Activated B cell treated with CpG ODN at 0.5 μM for 24 hours (primary cell): ENCODE measurements at regions not wholly inside any gene's neighbourhood (a gene's known extent, or its start where the extent isn't known, plus 50 kb on each side); places are given as distances from the start of the nearest gene placed in this dataset.
"Not testable (repeated sequence)": the region's sequence is repeated elsewhere in the genome, so short reads cannot be mapped to it uniquely, and the experiment has no call there.

ENCODE experiments used
- ATAC-seq: fragments of 200-7000 bp; cut with Tn5 transposase; one replicate; pipeline ENCODE4 v1.10.0; 2021; ENCODE audit warnings: low read depth, mild to moderate bottlenecking, moderate library complexity
- CTCF ChIA-PET: fragments of 350-600 bp; sonication (Branson Sonifier 250); formaldehyde crosslinking; loops from one replicate; lab custom pipeline; 2021; ENCODE audit warnings: antibody characterized with exemption; lab: Charles Lee
- POLR2A ChIA-PET: fragments of 350-600 bp; sonication (Branson Sonifier 250); formaldehyde crosslinking; loops from one replicate; lab custom pipeline; 2021; ENCODE audit warnings: antibody characterized with exemption; lab: Charles Lee
- DNase-seq: peaks from one replicate; pipeline ENCODE4 v3.0.0; 2022
- H3K27ac Mint-ChIP-seq: one replicate; pipeline ENCODE4 v1.8.0; 2020; ENCODE audit warnings: mixed read lengths
- H3K27me3 Mint-ChIP-seq: one replicate; pipeline ENCODE4 v1.8.0; 2021; ENCODE audit warnings: mixed read lengths
- H3K36me3 Mint-ChIP-seq: one replicate; pipeline ENCODE4 v1.8.0; 2021; ENCODE audit warnings: low read depth, mixed read lengths
- H3K4me1 Mint-ChIP-seq: one replicate; pipeline ENCODE4 v1.8.0; 2021; ENCODE audit warnings: mixed read lengths
- H3K4me3 Mint-ChIP-seq: one replicate; pipeline ENCODE4 v1.8.0; 2020; ENCODE audit warnings: mild to moderate bottlenecking, mixed read lengths
- H3K9me3 Mint-ChIP-seq: one replicate; pipeline ENCODE4 v1.8.0; 2020; ENCODE audit warnings: mixed read lengths
- CTCF ChIP-seq: fragments of 200-600 bp; IDR thresholded peaks from one replicate; pipeline ENCODE4 v1.8.0; 2022; ENCODE audit warnings: antibody characterized with exemption, mild to moderate bottlenecking
- intact Hi-C: fragments of 100-400 bp; cut with micrococcal nuclease; formaldehyde crosslinking; loops from one replicate; pipeline ENCODE4 v1.15.1; 2024

- CTCF ChIA-PET: no interaction called here
- no peak for ATAC-seq
- POLR2A ChIA-PET: no interaction called here
Observed at GRCh38 chr2:22076454-22076853, 952.7 kb downstream of the TDRD15 start.

GRCh38 chr2:22078701-22079100 is 954.9 kb downstream of the TDRD15 start:
- Mint-ChIP-seq H3K9me3 (peaks cover 8% of the 10 kb centered on the region), H3K4me3 (no peak overlapping the region), H3K36me3 (no peaks in the 10 kb centered on the region), H3K27me3 (no peaks in the 10 kb centered on the region), H3K27ac (no peak overlapping the region), H3K4me1 (no peaks in the 10 kb centered on the region)
- DNase-seq (no peak), ATAC-seq (no peak)
- ChIA-PET CTCF (no interaction called here), POLR2A (no interaction called here)
- no peak for TF ChIP-seq CTCF
- intact Hi-C loops: no loop called here

More at GRCh38 chr2:22076454-22076853, 952.7 kb downstream of the TDRD15 start:
- Mint-ChIP-seq H3K9me3 (peaks cover 10% of the 10 kb centered on the region), H3K27ac (no peak overlapping the region), H3K27me3 (no peaks in the 10 kb centered on the region), H3K36me3 (no peaks in the 10 kb centered on the region), H3K4me1 (no peaks in the 10 kb centered on the region), H3K4me3 (no peak overlapping the region)
- intact Hi-C loops: no loop called here
- TF ChIP-seq CTCF: no peak
- no peak for DNase-seq

DNA sequence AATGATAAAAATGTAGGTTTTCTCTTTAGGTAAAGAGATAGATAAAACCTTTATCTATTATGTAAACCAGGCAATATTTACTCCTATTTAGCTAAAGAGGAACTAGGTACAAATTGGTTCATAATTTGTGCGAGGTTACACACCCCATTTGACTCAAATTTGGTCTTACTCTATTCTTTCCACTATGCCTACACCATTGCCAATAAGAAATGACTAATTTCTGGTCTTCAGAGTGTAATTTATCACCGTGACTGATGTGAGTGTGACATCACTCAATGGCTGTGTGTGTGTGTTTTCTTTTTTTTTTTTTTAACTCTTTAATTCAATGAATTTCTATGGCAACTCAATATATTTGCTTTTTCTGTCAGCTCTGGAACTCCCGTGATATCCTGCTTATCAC is 955.8 kb downstream of the TDRD15 start:
- intact Hi-C loops: no loop called here
- no peaks in the 10 kb centered on the region for H3K27me3 Mint-ChIP-seq
- H3K4me1 Mint-ChIP-seq: no peaks in the 10 kb centered on the region
- no peak overlapping the region for H3K4me3 Mint-ChIP-seq
- no peak overlapping the region for H3K27ac Mint-ChIP-seq
- DNase-seq: no peak
- no peaks in the 10 kb centered on the region for H3K36me3 Mint-ChIP-seq
- ChIA-PET CTCF (no interaction called here), POLR2A (no interaction called here)
- no peak for TF ChIP-seq CTCF
- ATAC-seq: no peak
- H3K9me3 Mint-ChIP-seq: peaks cover 4% of the 10 kb centered on the region

DNA sequence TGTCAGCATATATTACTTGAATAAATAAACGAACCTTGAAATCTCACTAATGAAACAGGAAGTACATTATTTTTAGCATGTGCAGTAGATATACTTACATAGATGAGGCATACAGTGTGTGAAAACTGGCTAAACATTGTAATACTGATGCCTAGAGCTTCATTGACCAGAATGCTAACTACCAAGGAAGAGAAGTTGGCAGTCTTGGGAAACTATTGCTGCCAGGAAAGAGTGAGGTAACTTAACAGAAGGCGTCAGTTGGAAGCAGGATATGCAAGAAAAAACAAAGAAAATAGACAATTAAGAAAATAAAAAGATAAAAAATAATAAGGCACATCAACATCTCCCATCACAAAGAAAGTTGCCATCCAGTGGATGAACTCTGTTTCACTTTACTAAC is 963.0 kb downstream of the TDRD15 start:
- H3K4me3 Mint-ChIP-seq: no peak overlapping the region
- no peak overlapping the region for H3K27ac Mint-ChIP-seq
- no peaks in the 10 kb centered on the region for H3K27me3 Mint-ChIP-seq
- ATAC-seq (no peak), DNase-seq (no peak)
- H3K36me3 Mint-ChIP-seq: no peaks in the 10 kb centered on the region
- ChIA-PET POLR2A (no interaction called here), CTCF (no interaction called here)
- TF ChIP-seq CTCF: no peak
- H3K4me1 Mint-ChIP-seq: no peaks in the 10 kb centered on the region
- H3K9me3 Mint-ChIP-seq: peaks cover 6% of the 10 kb centered on the region
- intact Hi-C loops: no loop called here

- H3K4me3 Mint-ChIP-seq, POLR2A ChIA-PET, ATAC-seq, H3K27me3 Mint-ChIP-seq, CTCF ChIA-PET, H3K4me1 Mint-ChIP-seq, H3K9me3 Mint-ChIP-seq, intact Hi-C loops, H3K36me3 Mint-ChIP-seq, DNase-seq, H3K27ac Mint-ChIP-seq: not testable (repeated sequence)
Observed at GRCh38 chr2:22103617-22104016, 979.8 kb downstream of the TDRD15 start.

- H3K4me1 Mint-ChIP-seq: no peaks in the 10 kb centered on the region
- no peaks in the 10 kb centered on the region for H3K27me3 Mint-ChIP-seq
- H3K27ac Mint-ChIP-seq: no peak overlapping the region
- ChIA-PET POLR2A (no interaction called here), CTCF (no interaction called here)
- H3K36me3 Mint-ChIP-seq: no peaks in the 10 kb centered on the region
- DNase-seq (no peak), ATAC-seq (no peak)
- no peak overlapping the region for H3K4me3 Mint-ChIP-seq
- H3K9me3 Mint-ChIP-seq: peaks cover 10% of the 10 kb centered on the region
- TF ChIP-seq CTCF: no peak
- intact Hi-C loops: no loop called here
Observed at GRCh38 chr2:22110244-22110651, 986.5 kb downstream of the TDRD15 start.
